GM21367 (cell line): ENCODE measurements at regions not wholly inside any gene's neighbourhood (a gene's known extent, or its start where the extent isn't known, plus 50 kb on each side); places are given as distances from the start of the nearest gene placed in this dataset.

Source experiments
- ATAC-seq: cut with Tn5 transposase; IDR thresholded peaks from one replicate; pipeline ENCODE4 v1.9.1; 2021; ENCODE audit not compliant: unreplicated experiment

DNA sequence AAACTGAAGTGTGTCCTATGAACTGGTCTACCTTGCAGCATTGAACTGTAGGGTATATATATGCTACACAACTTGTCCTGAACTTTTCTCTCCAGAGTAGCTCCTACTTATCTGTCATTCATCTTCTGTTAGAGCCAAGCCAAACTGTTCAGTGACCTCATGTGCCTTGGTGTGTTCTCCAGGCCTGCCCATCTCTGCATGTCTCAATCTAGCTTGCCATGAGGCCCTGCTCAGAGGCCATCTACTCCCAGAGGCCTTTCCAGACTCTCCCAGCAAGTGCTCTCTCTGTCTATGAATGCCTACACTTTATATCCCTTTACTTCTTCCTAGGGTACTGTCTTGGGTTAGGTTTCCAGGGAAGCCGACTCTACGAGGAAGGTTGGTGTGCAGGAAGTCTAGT lies 99.8 kb upstream of the MTPN start:
- ATAC-seq, result no peak

GRCh38 chr7:136074843-136075242 lies 97.7 kb upstream of the MTPN start:
- ATAC-seq, result no peak

DNA sequence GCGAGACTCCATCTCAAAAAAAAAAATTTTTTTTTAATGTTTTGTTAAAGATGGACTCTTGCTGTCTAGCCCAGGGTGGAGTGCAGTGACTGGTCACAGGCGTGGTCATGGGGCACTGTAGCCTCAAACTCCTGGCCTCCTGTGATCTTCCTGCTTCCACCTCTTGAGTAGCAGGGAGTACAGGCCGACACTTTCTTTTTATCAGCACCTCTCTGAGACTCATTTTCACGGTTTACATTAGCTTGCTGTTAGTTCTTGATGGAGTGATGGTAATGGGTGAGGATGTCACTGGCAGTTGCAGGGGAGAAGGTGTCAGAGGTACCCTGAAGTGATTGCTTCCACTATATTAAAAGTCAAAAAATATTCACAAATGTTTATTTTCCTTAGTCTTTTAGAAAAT lies 95.3 kb upstream of the MTPN start:
- ATAC-seq, result no peak

- ATAC-seq, result no peak
Measured at GRCh38 chr7:136070736-136071505, 93.8 kb upstream of the MTPN start.

DNA sequence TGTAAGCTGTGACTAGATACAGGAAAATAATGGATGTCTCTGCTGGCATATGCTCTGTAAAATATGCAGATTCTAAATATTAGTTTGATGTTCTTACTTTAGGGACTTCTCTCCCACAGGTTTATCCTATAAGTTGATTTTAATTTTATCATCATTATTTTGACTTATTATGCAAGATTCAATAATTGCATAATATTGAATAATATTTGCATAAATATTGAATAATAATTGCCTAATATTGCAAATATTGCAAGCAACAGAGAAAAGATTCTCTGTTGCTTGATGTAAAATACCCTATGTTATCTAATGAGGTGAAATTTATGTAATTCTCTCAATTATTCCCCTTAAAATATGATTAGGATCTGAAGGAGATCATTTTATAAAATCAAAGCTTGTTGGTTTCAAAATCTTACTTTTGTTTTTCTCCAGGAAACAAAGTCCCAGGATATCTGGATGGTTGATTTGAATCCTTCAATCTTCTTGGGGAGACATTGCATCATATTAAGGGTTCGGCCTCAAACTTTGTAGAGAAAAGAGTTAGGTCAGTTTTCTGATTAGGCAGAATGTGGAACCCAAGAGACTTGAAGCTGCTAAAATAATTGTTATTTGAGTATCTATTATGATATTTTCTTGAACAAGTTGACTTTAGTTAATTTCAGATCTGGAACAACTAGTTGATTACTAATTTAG lies 92.8 kb upstream of the MTPN start:
- no peak for ATAC-seq

DNA sequence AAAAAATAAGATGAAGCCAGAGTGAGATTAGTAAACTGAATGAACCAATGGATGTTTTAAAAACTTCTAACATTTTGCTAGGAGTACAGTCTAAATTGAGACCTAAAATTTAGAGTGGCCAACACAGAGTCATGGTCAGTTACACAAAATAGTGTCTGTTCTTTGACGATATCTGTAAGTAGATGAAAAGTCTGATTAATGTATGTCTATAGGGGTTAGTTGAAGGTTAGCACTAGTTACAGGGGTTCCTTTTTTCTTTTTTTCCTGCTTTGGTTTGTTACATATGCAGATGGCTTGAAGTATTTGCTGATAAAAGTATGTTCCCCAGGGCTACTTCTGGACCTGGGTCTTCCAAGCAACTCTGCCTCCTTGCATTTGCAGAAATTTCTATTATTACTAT lies 90.1 kb upstream of the MTPN start:
- ATAC-seq, result no peak

DNA sequence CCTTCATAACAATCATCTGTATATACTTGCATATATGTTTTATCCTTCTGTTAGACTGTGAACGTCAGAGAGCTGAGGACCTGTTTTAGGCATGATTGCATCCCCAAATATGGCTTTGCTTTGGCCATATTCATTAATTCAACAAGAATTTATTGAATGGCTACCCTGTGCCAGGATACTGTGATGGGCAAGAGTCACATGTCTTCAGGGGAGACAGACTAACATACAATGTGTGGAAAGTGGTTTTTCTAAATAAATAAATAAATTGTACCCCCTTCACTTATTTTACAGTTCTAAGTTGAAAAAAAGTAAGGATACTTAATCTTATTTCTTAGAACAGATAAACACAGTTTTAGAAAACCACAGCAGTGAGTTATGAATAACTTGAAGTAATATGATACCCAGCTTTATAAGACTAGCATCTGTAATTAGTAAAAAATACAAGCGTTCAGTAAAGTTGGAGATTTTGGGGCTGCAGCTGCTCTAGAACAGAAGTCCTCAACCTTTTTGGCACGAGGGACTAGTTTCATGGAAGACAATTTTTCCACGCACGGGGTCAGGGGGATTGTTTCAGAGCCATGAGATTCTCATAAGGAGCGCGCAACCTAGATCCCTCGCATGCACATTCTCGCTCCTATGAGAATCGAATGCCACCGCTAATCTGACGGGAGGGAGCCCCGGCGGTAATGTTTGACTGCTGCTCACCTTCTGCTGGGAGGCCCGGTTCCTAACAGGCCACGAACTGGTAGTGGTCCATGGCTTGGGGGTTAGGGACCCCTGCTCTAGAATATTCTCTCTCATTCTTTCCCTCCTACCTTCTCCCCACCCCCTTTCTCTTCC lies 89.4 kb upstream of the MTPN start:
- ATAC-seq, result no peak

DNA sequence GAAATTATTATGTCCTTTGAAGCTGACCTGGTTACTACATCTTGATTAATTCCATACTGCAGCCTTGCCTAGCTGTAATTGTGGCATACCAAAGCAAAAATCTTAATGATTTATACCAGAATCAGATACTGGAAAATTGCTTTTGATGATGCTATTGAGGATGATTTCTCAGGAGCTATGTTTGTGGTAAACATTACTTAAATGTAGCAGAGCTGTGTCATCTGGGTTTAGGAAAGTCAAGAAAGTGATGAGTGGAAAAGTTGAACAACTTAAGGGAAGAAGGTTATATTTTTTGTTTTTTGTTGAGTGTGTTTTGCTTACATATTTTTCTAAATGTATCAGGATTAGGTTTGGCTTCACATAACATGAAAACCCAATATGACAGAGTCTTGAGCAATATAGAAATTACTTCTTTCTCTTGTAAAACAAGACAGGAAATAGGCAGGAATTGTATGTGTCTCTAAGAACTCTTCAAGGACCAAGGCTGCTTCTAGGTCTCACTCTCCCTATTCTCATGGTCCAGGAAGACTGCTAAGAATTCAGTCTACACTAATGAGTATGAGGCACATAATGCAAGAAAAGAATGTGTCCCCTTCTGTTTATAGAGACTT lies 87.6 kb upstream of the MTPN start:
- no peak for ATAC-seq

DNA sequence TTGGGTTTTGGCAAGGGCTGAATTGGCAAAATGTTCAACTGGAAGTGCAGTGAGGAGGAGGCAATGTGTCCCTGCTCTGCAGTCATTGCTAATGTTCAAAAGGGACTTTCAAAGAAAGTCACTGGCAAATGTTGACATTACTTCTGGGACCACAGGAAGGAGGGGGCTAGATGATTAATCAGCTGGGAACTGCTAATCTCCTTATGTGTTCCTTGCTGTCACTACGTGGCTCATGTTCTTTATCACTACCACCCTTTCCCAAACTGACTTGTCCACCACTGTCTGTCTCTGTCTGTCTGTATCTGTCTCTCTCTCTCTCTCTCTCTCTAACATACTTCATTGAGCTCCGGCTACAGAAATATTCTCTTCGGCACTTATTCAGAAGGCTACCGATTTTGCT lies 86.9 kb upstream of the MTPN start:
- no peak for ATAC-seq

GRCh38 chr7:136063326-136063666 lies 86.1 kb upstream of the MTPN start:
- ATAC-seq, result no peak

GRCh38 chr7:136062625-136063325 lies 85.6 kb upstream of the MTPN start:
- no peak for ATAC-seq

DNA sequence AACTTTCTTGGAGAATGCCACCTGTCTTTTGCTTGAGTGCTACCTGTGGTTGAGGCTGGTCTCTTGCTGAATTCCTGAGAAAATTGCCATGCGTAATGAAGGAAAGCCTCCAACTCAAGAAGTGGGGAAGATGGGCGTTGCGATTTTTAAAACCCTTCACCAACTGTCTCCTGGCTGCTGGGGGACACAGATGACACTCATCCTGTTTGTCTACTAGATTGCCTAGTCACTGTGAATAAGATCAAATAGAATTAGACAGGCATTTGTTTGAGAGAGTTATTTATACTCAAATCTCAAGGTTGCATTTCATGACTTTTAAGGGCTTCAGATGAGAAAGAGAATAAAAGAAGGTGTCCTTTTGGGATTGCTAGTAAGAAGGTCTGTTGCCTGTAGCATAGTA lies 84.3 kb upstream of the MTPN start:
- no peak for ATAC-seq

GRCh38 chr7:136058546-136058945 lies 81.4 kb upstream of the MTPN start:
- ATAC-seq, result no peak

DNA sequence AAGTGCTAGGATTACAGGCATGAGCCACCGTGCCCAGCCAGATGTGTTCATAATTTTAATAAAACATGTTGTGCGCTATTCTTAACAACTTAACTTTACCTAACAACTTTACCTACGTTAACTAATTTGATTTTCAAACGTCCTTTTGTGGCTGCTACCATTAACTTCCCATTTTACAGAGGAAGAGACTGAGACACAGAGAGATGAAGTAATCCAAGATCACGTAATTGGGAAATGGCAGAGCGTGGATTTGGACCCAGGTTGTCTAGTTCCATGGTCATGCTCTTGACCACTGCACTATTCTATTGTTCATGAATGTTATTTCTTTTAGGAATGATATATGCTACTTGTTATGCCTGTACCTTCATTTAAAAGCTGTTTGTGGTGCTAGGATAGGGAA lies 80.3 kb upstream of the MTPN start:
- ATAC-seq, result no peak

DNA sequence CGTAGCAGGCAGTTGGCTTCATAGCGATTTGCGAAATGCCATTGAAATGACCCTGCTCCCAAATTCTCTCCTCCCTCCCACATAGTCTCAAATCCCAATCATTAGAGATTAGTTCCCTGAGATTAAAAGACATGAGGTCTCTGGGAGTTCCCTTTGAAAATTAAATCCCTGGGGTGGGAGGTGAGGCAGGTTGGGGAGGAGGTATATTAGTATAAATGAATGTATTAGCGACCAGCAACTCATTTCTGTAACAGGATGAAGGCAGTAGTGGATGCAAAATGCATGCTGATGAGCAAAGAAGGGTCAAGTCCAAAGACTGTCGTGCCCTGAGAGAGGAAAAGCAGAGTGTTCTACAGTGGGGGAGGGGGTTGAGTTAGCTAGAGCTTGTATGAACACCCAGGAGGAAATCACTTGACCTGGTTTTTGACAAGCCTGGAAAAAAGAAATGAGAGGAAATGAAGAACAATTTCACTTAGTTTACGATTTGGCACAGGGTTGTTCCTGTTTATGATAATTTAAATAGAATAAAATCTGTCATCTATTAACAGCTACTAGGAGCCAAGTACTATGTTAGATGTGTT lies 79.6 kb upstream of the MTPN start:
- ATAC-seq, result no peak

- no peak for ATAC-seq
Measured at GRCh38 chr7:136055266-136055665, 78.1 kb upstream of the MTPN start.

- no peak for ATAC-seq
Measured at GRCh38 chr7:136053689-136054485, 76.7 kb upstream of the MTPN start.

GRCh38 chr7:136051203-136051928 lies 74.2 kb upstream of the MTPN start:
- no peak for ATAC-seq

DNA sequence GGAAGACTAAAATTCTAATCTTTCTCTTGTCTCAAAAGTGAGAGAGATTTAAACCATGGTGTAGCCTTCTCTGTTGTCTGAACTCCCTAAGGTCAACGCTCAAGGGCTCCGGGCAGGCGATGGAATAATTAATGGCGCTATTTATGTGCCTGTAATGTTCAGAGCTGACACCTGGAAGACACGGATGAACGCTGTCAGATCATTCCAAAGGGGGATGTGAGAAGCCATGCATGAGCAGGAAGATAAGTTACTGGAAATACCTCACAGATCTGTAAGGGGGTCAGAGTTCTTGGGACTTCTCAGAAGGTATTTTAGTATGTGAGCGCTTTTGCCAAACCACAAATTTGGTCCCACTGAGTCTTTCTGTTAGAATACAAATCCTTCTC lies 73.3 kb upstream of the MTPN start:
- ATAC-seq, result no peak
